Fibroblast of lung (primary cell): ENCODE measurements at regions not wholly inside any gene's neighbourhood (a gene's known extent, or its start where the extent isn't known, plus 50 kb on each side); places are given as distances from the start of the nearest gene placed in this dataset.

Source experiments
- DNase-seq, 2 donors: peaks; one replicate each; pipeline versions ENCODE4 v3.0.0 to v3.0.0-alpha.2; 2010; ENCODE audit warnings: low read depth in 2 of 2
- H2AFZ ChIP-seq: 2 replicates; pipeline ENCODE4 v1.5.1; 2012; ENCODE audit warnings: low read length, control low read depth, inconsistent platforms
- H3K27ac ChIP-seq: 2 replicates; pipeline ENCODE4 v1.5.1; 2011; ENCODE audit warnings: low read length, control low read depth; ENCODE audit not compliant: insufficient read depth
- H3K27me3 ChIP-seq: 2 replicates; pipeline ENCODE4 v1.5.1; 2011; ENCODE audit warnings: mild to moderate bottlenecking, low read length; ENCODE audit not compliant: control insufficient read depth, insufficient read depth
- H3K36me3 ChIP-seq: 2 replicates; pipeline ENCODE4 v1.5.1; 2011; ENCODE audit warnings: low read length; ENCODE audit not compliant: control insufficient read depth, insufficient read depth
- H3K4me1 ChIP-seq: 2 replicates; pipeline ENCODE4 v1.5.1; 2011; ENCODE audit warnings: low read length; ENCODE audit not compliant: control insufficient read depth, insufficient read depth; ENCODE audit errors: extremely low read depth
- H3K4me2 ChIP-seq: 2 replicates; pipeline ENCODE4 v1.5.1; 2011; ENCODE audit warnings: low read length, control low read depth; ENCODE audit not compliant: insufficient read depth; ENCODE audit errors: extremely low read depth
- H3K4me3 ChIP-seq, 4 experiments: fragments of 200-600 bp in 1 of 4; sonication (generic) in 1 of 4; replicated peaks in 1 of 4; 2 replicates each; pipeline ENCODE4 v1.5.1; 2011 to 2016; ENCODE audit warnings: low read length in 4 of 4, low read depth in 3 of 4, mild to moderate bottlenecking in 3 of 4, control low read depth in 2 of 4, inconsistent platforms in 1 of 4, mixed read lengths in 1 of 4; ENCODE audit not compliant: insufficient read depth in 1 of 4; ENCODE audit errors: control extremely low read depth in 1 of 4
- H3K79me2 ChIP-seq: 2 replicates; pipeline ENCODE4 v1.5.1; 2012; ENCODE audit warnings: mild to moderate bottlenecking, low read length, inconsistent platforms; ENCODE audit not compliant: control insufficient read depth, insufficient read depth
- H3K9ac ChIP-seq: 2 replicates; pipeline ENCODE4 v1.5.1; 2011; ENCODE audit warnings: mild to moderate bottlenecking, low read length, control low read depth; ENCODE audit not compliant: insufficient read depth
- H3K9me3 ChIP-seq: 2 replicates; pipeline ENCODE4 v1.5.1; 2012; ENCODE audit warnings: low read depth, low read length; ENCODE audit not compliant: control insufficient read depth, insufficient read depth
- H4K20me1 ChIP-seq: 2 replicates; pipeline ENCODE4 v1.5.1; 2011; ENCODE audit warnings: low read length; ENCODE audit not compliant: control insufficient read depth, insufficient read depth; ENCODE audit errors: extremely low read depth
- CTCF ChIP-seq, 2 donors: IDR thresholded peaks in 1 of 2; conservative IDR thresholded peaks in 1 of 2; 1 replicate in 1 of 2; 2 replicates in 1 of 2; pipeline ENCODE4 v1.5.1; 2011 to 2012; ENCODE audit warnings: low read length in 2 of 2, control low read depth in 1 of 2, inconsistent platforms in 1 of 2, low read depth in 1 of 2, mild to moderate bottlenecking in 1 of 2
- EZH2 ChIP-seq: IDR thresholded peaks from 2 replicates; pipeline ENCODE4 v1.5.1; 2012; ENCODE audit warnings: low read length, control low read depth, mild to moderate bottlenecking; ENCODE audit errors: missing control alignments

- Histone ChIP-seq H3K9me3 (no peaks in the 10 kb centered on the region), H4K20me1 (no peaks in the 10 kb centered on the region), H2AFZ (no peak overlapping the region), H3K36me3 (no peaks in the 10 kb centered on the region), H3K4me2 (no peak overlapping the region), H3K79me2 (no peaks in the 10 kb centered on the region), H3K27ac (no peak overlapping the region), H3K27me3 (no peaks in the 10 kb centered on the region), H3K9ac (no peak overlapping the region), H3K4me3 (no peak overlapping the region), H3K4me1 (no peaks in the 10 kb centered on the region)
- no peak for DNase-seq
- TF ChIP-seq CTCF (conservative IDR thresholded peaks at IDR 0.05 in 1 of 2, IDR thresholded peaks at IDR 0.05 in 1 of 2; ENCODE audit: low read depth in 1 of 2, low read length in 2 of 2) (no peak), EZH2 (no peak)
These were observed 541.1 kb downstream of the HAO1 start for GRCh38 chr20:7399114-7399513.

- Histone ChIP-seq H4K20me1 (no peaks in the 10 kb centered on the region), H3K4me1 (no peaks in the 10 kb centered on the region), H3K36me3 (no peaks in the 10 kb centered on the region), H3K9me3 (no peaks in the 10 kb centered on the region), H3K27ac (no peak overlapping the region), H3K4me2 (no peak overlapping the region), H3K27me3 (no peaks in the 10 kb centered on the region), H2AFZ (no peak overlapping the region), H3K9ac (no peak overlapping the region), H3K4me3 (no peak overlapping the region), H3K79me2 (no peaks in the 10 kb centered on the region)
- DNase-seq = no peak
- TF ChIP-seq CTCF (conservative IDR thresholded peaks at IDR 0.05 in 1 of 2, IDR thresholded peaks at IDR 0.05 in 1 of 2; ENCODE audit: low read depth in 1 of 2, low read length in 2 of 2) = no peak
These were observed 540.7 kb downstream of the HAO1 start for GRCh38 chr20:7399575-7399974.

GRCh38 chr20:7406671-7407070 lies 533.6 kb downstream of the HAO1 start:
- Histone ChIP-seq H3K27ac (no peak overlapping the region), H2AFZ (no peak overlapping the region), H3K9ac (no peak overlapping the region), H3K4me3 (no peak overlapping the region), H3K79me2 (no peaks in the 10 kb centered on the region), H3K36me3 (no peaks in the 10 kb centered on the region), H3K4me2 (no peak overlapping the region), H3K4me1 (no peaks in the 10 kb centered on the region), H3K9me3 (no peaks in the 10 kb centered on the region), H4K20me1 (no peaks in the 10 kb centered on the region), H3K27me3 (no peaks in the 10 kb centered on the region)
- TF ChIP-seq EZH2 (no peak), CTCF (conservative IDR thresholded peaks at IDR 0.05 in 1 of 2, IDR thresholded peaks at IDR 0.05 in 1 of 2; ENCODE audit: low read depth in 1 of 2, low read length in 2 of 2) (no peak)
- DNase-seq = no peak
